HG03469 (cell line): ENCODE measurements at regions not wholly inside any gene's neighbourhood (a gene's known extent, or its start where the extent isn't known, plus 50 kb on each side); places are given as distances from the start of the nearest gene placed in this dataset.

Experiments
- ATAC-seq: cut with Tn5 transposase; IDR thresholded peaks from one replicate; pipeline ENCODE4 v1.9.1; 2021; ENCODE audit warnings: mild to moderate bottlenecking, moderate library complexity, moderate number of reproducible peaks; ENCODE audit not compliant: unreplicated experiment

GRCh38 chr15:39171944-39172368, 408.9 kb upstream of the THBS1 start:
- no peak for ATAC-seq

DNA sequence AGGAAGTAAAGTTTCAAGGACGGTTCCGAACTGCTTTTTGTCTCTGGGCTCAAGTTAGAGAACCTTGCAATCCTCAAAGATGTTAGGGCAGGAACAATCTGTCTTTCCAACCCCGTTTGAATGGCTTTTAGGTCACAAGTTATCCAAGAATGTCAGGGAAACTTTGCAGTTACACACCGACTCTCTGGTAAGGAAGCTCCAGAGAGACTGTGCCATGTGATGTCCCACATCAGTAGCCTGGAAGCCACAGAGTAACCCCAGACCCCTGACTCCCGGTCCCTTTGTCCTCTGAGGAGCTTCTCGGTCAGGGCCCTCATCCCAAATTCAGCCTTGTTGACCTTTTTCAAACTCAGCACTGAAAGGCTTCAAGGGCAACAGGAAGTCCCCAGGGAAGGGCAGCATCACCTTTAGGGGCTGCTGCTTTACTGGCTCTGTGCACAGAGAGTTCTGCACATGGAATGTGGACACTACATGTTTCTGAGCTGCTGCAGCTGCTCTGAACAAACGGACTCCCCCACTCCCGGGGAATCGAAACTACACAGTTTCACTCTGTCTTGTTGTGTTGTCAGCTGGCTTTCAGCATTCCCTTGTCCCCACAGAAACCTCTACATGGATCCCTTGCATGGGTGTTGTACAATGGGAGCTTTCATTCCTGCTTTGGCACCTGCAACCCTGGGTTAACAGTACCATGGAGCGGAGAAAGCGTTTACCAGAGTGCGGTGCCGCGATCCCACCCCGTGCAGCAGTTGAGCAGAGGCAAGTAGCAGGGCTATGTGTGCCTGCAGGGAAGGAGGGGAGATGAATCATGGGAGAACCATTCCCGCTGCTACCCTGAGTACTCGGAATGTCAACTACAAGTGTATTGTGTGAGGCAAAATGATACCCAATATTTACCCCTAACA, 408.2 kb upstream of the THBS1 start:
- ATAC-seq, result no peak

GRCh38 chr15:39173426-39173825, 407.5 kb upstream of the THBS1 start:
- no peak for ATAC-seq

- no peak for ATAC-seq
Measured at GRCh38 chr15:39174332-39174731, 406.5 kb upstream of the THBS1 start.

GRCh38 chr15:39176030-39176429, 404.8 kb upstream of the THBS1 start:
- ATAC-seq, result no peak

DNA sequence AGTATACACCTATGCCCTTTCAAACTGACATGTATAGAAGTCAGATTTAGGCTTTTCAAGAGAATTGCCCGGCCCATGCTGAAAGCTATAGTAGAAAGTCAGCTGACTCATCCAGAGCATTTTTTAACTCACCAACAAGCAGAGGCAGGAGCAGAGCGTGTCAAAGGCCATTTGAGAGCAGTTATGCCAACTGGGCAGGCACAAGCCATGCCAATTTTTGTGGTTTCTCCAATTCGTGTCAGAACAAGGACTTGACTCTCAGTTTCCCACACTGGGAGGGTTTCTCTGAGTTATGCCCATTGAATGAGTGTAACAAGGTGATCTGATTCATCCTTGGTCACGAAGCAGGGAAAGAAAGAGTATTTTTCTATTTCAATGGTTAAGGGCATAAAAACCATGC, 403.3 kb upstream of the THBS1 start:
- no peak for ATAC-seq

DNA sequence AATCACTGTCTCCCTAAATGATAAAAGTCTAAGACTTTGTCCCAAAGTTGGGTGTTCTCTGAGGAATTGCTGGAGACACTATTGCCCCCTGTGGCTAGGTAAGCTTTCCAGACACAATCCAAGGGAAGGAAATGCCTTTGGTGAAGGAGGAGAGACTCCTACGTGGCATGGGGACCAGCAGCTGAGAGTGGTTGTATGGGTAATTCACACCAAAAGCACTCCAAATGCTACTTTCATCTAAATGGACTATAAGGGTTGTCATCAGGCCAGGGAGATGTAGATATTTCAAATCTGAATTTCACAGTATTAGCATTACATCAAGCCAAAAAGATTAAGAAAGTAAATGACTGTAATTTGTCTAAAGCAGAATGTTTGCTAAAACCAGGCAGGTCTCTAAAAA, 400.8 kb upstream of the THBS1 start:
- ATAC-seq, result no peak

DNA sequence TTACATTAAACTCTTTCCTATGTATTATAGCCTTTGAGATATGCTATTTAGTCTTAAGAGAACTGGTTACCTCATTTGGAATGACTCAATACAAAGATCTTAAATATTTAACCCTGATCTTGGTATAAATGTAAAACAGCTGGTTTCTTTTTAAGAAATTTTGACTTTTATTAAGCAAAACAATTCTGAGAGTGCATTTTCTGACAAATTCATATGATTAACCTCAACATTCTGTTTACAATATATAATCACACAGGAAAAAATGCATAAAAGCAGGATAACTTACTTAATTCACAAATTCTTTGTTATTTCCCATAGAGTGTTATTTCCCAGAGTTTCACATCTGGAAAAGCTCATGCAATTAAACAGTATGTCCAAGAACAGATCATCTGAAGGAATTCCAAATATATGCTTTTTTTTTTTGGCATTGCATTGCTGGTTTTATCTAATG, 400.4 kb upstream of the THBS1 start:
- no peak for ATAC-seq

DNA sequence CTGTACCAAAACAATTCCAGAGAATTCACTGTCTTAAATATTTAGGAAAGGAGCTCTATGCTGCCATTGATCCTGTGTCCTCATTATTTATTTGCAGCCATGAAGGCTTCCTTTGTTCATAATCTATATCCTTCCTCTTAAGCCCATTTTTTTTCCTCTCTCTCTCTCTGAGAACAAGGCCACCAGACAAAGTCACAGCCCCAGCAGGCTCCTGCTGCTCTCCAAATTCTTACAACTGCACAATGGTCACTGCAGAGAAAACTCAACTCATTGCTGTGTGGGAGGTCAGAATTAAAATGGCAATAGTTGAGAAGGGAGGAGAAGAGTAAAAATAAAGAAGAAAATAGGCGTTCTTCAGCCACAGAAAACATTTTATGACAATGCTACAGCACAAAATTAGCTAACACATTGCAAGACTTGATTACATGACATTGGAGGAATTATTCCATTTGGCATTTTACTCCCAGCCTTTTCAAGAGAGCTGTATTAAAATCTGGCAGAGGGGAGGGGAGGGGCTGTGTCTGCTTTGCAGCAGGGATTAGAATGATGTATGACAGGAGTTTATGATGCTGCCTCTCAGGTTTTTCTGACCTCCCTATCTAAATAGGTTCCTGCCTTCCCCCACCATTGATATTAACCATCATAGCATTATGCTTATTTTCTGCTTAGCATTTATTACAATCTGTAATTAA, 399.7 kb upstream of the THBS1 start:
- no peak for ATAC-seq

GRCh38 chr15:39181940-39182339, 398.9 kb upstream of the THBS1 start:
- ATAC-seq, result no peak

DNA sequence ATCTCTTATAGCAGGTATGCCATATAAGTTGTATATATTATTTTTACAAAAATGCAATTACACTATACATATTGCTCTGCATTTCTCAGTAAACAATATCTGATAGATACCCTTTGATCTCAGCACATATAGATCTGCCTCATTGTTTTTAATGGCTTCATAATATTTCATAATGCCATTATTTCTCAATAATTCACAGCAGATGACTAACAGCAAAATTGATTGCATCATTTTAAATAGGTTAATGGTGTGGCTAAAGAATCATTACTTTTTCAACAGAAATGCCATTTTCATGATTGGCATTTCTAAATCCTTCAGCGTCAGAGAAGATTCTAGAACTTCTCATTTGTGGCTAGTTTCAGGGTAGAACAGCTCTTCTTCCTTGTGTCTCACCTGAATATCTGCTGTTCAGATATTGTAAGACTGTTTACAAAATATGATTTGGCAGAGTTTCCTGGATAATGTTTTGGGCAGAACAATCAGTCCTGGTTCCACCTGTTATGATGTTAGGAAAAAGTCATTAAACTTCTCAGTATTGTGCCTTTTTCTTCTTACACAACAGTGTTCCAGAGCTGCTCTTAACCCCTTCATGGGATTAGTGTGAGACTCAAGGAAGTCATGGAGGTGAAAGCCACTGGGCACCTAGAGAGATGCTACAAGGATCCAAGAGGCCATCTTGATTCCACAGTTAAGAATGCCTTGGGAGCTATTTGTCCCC, 397.6 kb upstream of the THBS1 start:
- ATAC-seq, result no peak

DNA sequence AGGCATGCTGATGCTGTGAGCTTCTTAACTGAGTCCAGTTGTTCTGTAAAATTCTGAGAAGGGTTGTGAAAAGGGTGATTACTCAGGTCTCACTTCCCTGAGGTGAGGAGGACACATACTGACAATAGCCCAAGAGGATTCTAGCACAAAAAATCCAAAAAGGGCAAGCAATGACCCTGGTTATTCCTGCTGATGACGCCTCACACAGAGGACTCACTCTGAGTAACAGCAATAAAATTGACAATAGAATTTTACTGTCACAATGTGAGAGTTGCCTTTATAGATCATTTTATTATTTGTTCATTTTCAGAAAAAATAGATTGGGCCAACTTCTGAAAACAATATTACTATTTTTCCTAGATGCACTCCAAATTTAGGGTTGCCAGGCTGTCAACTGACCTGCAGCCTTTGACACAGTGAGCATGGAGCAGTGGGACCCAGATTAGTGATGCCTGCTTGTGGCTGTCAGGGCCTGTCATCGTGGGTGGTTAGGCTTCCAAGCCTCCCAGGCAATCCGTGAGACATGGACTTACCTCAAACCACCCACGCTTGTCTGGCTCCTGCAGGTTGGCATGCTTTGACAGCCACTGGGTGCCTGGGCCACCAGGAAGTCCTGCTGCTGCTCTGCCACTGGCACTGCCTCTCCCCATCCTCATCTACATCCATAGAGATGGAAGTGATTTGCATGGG, 396.0 kb upstream of the THBS1 start:
- ATAC-seq, result no peak

DNA sequence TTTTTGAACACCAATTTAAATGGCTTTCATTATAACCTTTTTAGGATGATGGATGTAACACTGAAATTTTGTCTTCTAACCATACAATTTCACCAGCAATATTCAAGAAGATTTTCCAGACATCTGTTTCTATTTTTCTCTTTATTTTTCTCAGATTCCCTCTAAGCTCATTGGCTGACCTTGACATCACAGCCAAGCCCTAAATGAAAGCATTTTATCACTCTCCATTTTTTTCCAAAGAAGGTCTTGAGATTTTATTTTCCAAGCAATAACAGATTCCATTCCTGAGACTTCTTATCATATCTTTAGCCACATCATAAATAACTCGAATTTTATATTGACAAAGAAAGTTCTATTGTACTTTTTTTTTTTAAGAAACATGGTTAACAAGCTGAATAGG, 392.6 kb upstream of the THBS1 start:
- ATAC-seq, result no peak

- ATAC-seq, result no peak
Measured at GRCh38 chr15:39188930-39189329, 391.9 kb upstream of the THBS1 start.

DNA sequence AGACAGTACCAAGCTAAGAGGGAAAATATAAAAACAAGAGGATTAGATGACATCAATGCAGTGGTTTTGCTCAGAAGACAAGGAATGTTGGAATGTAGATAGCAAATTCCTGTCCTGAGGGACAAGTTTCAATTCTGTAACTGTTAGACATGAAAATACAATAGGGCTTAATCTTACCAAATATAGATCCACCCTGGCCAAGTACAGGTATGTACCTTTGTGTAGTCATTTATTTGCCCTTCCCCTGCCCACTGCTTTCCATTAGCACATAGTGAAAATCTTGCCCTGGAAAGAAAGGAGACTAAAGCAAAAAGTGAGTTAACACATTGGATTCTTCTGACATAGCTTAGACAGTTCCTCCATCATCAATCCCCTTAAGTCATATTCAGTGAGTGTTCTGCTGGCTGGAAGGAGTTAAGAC, 389.0 kb upstream of the THBS1 start:
- no peak for ATAC-seq

DNA sequence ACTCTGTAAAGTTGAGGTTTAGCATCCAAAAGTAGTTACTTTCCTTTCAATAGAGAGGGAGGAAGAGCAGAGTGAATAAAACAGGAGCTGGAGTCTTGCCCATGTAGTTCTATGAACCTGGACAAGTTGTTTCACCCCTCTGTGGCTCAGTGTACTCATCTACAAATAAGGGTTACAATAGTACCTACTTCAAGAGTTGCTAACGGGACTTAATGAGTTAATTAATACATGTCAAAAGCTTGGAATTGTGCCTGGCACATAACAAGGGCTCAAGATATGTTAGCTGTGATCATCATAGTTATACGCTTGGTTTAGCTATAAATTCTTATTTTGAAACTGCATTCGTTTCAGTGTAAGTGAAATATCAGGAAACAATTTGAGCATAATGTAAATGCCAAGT, 388.5 kb upstream of the THBS1 start:
- ATAC-seq, result no peak

DNA sequence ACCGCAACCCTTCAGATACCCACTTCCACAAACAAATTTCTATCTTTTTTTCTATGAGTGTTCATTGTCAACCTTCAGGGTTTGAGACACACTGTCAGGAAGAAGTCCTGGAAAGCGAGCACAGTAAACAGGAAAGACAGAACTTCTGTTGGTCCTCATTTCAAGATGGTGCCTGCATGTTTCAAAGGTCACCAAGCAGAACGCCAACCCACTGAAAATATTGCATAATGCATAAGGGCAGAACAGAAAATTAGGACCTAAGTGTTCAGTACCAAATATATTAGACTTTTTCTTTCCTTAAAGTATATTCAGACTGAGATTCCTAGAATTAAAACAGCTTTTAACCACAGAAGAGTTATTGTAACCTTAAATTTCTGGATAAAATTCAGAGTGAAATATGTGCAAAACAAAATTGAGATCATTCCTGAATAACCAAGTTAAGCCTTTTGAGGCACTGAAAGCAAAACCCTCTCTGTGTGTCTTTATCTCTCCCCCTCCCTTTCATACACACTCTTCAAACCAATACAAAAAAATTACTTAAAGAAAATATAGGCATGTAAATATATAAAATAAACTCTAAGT, 387.8 kb upstream of the THBS1 start:
- no peak for ATAC-seq

DNA sequence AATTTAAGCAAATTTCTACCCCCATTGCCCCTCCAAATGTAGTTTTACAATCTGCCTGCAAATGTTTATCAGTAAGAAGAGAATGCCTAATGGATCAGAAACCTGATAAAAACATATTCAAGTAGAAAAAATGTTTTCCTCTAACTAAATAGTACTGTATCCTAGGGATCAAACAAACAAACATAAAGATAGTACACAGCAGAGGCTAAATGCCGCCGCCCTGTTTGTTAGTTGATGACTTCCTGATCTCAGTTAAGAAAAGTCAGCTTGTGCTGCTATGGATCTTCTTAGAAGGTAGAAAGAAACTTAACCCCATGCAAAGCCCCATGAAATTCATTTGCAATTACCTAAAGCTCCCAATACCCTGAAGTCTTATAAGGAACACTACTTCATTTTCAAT, 387.3 kb upstream of the THBS1 start:
- no peak for ATAC-seq

GRCh38 chr15:39194106-39194830, 386.6 kb upstream of the THBS1 start:
- no peak for ATAC-seq

DNA sequence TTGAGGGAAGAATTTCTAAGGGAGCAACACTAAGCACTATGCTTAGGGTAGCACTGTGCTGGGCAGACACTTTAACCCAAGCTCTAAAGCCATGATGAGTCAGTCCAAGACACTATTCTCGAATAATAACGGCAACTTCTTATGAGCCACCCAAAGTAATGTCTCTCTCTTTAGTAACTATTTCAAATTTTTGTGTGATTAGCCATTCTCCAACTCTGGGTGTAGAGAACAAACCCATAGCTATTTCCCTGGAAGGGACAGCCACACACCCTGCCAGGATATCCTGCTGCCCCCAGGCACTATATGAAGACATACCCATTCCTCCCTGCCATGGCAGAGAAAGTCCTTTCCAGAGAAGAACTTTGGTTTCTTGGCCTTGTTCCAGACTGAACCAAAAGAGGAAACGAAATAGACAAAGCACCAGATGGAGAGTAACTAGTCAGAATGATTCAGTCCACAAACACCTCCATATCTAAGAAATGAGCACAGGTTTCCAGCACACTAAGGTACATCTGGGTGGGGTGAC, 384.9 kb upstream of the THBS1 start:
- ATAC-seq, result no peak
